Hematopoietic multipotent progenitor cell treated with erythropoietin and hydrocortisone succinate and interleukin-3 and kit ligand, for 17 days (in vitro differentiated cells): ENCODE measurements at regions not wholly inside any gene's neighbourhood (a gene's known extent, or its start where the extent isn't known, plus 50 kb on each side); places are given as distances from the start of the nearest gene placed in this dataset.

Experiments
- DNase-seq: peaks from one replicate; pipeline ENCODE4 v3.0.0-alpha.2; 2015; ENCODE audit warnings: low spot score

DNA sequence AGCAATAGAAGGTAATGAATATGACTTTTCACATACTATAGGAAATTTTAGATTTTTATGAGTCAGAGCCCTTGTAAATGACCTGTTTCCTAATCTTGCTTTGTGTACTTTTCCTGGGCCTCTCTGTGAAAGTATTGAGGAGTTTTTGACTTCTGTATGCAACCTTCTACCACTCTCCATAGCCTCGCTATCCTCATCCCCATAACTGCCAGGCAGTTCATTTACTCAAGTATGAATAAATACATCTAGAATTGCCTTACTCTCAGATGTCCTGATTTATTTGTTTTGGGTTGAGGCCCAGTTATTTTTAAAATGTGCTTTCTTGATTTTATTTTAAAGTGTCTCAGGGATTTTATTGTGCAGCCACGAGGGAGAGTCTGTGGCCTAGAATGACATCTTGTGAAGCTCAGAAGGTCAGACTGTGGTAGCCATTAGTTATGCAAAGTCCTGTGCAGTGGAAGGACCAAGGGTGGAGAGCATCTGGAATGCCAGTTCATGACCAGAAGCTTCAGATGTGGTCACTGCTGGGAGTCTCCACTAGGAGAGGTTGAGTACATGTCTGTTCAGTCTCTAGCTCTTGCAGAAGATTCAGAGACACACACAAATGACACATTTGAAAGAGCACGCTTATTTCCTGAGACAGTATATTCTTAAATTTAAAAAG, 346.2 kb upstream of the IMPG1 start:
- no peak for DNase-seq

DNA sequence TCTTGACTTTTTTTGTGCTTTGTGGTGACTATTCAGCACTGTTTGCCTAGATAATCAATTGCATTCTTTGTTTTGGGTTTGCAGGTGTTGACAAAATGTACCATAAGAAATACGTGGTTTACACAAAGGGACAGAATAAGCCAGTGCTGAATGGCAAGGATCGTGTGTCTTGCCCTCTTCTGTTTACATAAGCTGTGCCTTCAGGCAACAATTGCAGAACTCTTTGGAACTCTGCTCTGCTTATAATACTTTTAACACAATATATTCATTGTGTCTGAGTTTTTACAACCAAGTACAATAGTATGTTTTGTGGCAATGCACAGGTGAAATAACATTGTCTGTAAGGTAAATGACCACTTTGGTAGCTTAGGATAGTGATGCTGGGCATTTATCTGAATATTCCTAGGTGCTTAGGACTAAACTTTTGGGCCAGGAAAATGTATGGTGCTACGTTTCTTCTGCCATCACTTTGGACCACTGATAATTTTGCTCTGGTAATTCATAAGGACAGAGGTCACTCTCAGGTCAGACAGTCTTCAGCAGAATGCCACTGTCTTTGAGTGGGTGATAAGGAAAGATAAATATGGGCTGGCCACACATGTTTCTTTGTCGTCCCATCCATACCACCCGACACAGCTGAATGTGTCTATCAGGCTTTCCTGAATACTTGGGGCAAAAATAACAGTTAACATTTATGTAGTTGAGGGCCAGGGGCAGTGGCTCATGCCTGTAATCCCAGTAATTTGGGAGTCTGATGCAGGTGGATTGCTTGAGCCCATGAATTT, 344.6 kb upstream of the IMPG1 start:
- no peak for DNase-seq

DNA sequence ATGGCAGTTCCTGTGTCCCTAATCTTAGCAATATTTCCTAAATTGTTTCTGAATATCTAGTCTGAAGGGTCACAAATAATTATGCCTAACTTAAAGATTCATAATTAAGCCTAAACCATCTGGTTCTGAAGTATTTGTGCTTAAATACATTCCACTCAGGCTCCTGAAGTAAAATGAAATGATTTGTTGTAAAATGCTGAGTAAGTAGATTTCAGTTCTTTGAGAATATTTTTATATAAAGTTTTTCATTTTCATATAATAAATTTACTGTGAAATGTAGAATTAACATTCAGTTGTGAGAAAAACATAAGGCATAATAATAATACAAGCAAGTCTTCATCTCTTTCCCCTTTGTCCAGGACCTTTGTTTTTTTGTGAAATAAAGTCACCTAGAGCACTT, 330.6 kb upstream of the IMPG1 start:
- no peak for DNase-seq

DNA sequence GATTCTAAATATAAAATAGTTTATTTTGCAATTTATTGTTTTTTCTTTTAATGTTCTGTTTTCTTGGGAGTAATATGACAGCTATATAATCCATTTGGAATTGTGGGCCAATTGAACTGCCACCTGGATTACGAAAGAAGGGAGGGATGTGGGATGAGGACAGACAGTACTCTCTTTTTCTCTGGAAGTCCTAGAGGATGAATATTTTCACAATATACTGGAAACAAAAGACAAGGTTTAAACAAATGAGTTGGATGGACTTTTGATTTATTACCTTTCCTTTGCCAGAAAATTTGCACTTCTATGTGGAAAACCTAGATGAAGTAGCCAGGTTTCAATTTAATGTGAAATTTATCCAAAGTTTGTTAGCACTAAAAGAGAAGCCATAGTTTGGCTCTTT, 325.5 kb upstream of the IMPG1 start:
- no peak for DNase-seq

DNA sequence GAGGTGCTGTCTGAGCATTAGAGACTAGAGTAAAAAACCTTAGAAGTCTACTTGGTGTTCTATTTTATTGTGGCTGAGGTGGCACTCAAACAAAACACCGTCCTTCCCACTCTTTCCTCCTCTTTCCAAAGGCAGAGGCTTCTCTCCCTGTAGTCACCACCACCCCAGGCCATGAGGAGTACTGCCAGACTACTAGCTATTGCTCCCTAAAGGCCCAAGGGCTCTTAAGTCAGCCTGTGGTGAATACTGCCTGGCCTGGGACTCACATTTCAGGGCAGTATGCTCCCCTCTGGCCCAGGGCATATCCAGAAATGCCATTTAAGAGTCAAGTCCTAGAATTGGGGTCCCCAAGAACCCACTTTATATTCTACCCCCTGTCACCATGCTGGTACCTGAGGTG, 309.7 kb upstream of the IMPG1 start:
- DNase-seq: no peak

DNA sequence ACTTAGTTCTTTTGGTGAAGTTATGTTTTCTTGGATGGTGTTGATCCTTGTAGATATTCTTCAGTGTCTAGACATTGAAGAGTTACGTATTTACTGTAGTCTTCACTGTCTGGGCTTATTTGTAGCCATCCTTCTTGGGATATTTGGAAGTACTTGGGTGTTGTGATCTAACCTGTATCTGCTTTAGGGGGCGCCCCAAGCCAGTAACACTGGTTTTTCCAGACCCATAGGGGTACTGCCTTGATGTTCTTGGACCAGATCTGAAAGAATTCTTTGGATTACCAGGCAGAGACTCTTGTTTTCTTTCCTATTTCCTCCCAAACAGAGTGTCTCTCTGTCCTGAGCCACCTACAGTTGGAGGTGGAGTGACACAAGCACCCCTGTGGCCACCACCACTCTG, 309.1 kb upstream of the IMPG1 start:
- DNase-seq: no peak

DNA sequence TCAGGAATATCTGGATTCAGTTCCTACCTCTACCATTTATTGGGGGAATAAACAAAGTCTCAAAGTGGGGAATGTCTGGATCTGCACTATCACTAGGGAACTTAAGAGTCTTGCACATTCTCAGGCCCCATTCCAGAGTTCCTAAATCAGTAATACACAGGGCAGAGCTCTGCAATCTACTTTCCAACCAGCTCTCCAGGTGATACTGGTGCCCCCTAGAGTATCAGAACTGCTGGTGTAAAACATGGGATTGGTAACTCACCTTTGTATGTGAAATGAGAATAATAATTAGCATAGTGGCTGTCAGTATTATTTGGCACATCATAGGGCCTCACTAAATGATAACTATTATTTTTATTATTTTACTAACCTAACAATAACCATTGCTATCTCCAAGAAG, 278.8 kb upstream of the IMPG1 start:
- no peak for DNase-seq

DNA sequence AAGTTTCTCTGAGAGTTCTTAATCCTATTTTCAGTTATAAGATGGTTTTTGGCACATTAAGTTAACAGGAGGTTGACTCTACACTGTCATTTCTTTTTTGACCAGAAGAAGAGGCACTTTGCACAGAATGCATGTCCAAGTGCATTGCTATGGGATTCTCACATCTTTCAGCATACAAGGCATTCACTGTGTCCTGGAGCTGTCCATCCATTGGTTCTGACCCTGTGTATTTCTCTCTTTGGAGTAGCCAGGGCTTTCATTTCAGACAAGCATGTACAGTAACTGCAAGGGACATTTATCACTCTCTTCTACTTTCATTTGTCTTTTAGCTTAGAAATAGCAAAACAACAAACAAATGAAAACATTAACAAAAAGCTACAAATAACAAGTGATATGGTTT, 275.1 kb upstream of the IMPG1 start:
- DNase-seq: no peak

DNA sequence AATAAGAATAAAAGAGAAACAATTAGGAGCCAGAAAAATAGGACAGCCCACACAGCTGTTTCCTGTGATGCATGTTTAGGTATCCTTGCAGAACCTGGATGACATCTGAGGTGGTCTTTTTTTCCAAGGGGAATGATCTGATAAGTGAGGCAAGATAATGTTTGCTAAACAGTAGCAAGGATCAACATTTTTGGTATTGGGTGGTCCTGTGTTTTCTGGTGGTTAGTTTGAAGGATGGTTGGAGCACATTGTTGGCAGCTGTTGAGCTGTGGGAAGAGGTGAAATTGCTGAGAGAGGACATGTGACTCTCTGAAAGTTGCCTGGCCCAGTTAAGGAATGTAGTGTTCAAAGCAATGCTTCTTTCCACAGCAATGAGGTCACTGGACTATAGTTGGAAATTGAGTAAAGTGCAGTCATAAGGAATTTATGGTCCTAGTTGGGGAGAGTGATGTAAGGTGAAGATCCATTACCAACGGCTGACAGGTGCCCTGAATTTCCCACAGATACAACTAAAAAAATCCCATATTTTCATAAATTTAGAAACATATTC, 270.2 kb upstream of the IMPG1 start:
- DNase-seq: no peak

DNA sequence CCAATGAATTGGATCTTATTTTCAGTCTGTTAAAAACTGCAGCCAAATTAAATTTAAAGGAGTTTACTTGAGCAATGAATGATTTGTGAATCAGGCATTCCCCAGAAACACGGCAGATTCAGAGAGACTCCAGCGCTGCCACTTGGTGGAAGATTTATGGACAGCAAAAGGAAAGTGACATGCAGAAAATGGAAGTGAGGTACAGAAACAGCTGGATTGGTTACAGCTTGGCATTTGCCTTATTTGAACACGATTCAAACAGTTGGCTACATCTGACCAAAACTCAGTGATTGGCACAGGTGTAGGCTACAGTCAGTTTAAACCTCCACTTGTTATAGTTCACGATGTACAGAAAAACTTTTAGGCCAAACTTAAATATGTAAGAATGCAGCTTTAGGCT, 257.6 kb upstream of the IMPG1 start:
- no peak for DNase-seq

DNA sequence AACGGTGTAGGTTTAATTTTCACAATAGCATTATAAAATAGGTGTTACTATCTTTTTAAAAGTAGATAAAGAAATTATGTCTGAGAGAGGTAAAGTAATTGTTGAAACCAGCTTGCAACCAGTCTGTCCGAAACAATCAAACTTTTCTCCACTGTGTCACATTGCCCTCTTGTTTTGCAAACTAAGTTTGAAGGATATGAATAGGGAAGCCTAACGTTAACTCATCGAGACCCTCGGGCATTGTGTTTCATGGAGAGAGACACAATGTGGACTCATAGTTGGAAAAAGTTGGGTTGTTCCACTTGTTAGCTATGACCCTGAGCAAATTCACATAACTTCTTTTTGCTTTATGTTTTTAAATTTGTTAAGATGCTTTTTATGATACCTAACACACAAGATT, 254.4 kb upstream of the IMPG1 start:
- no peak for DNase-seq
